Activated CD8-positive, alpha-beta T cell treated with anti-CD3 and anti-CD28 coated beads, Interleukin-2, amount 10 ng/mL, durations not matched to agents 7 days and 5 days (primary cell): ENCODE measurements at regions not wholly inside any gene's neighbourhood (a gene's known extent, or its start where the extent isn't known, plus 50 kb on each side); places are given as distances from the start of the nearest gene placed in this dataset.

Experiments used
- ATAC-seq: fragments of 150-1000 bp; cut with Tn5 transposase; one replicate; pipeline ENCODE4 v1.10.0; 2021; ENCODE audit warnings: moderate library complexity
- CTCF ChIA-PET: fragments of 350-600 bp; sonication (Branson Sonifier 250); formaldehyde crosslinking; loops from one replicate; lab custom pipeline; 2021; ENCODE audit warnings: antibody characterized with exemption; lab: Charles Lee
- POLR2A ChIA-PET: fragments of 350-600 bp; sonication (Branson Sonifier 250); formaldehyde crosslinking; loops from one replicate; lab custom pipeline; 2021; ENCODE audit warnings: antibody characterized with exemption; lab: Charles Lee
- DNase-seq: peaks from one replicate; pipeline ENCODE4 v3.0.0-alpha.2; 2020
- H3K27ac Mint-ChIP-seq: one replicate; pipeline ENCODE4 v1.8.0; 2021; ENCODE audit warnings: mild to moderate bottlenecking, mixed read lengths
- H3K27me3 Mint-ChIP-seq: one replicate; pipeline ENCODE4 v1.8.0; 2021; ENCODE audit warnings: low read depth, mixed read lengths
- H3K36me3 Mint-ChIP-seq: one replicate; pipeline ENCODE4 v1.8.0; 2021; ENCODE audit warnings: low read depth, mixed read lengths
- H3K4me1 Mint-ChIP-seq: one replicate; pipeline ENCODE4 v1.8.0; 2021; ENCODE audit warnings: low read depth, mixed read lengths
- H3K4me3 Mint-ChIP-seq: one replicate; pipeline ENCODE4 v1.8.0; 2021; ENCODE audit warnings: mild to moderate bottlenecking, mixed read lengths
- H3K9me3 Mint-ChIP-seq: one replicate; pipeline ENCODE4 v1.8.0; 2022; ENCODE audit warnings: mixed read lengths; ENCODE audit not compliant: insufficient read depth

GRCh38 chr5:161167016-161167767 lies 315.2 kb upstream of the ATP10B start:
- Mint-ChIP-seq H3K36me3 (no peaks in the 10 kb centered on the region), H3K27me3 (no peaks in the 10 kb centered on the region), H3K27ac (no peak overlapping the region), H3K4me3 (no peak overlapping the region), H3K4me1 (no peaks in the 10 kb centered on the region), H3K9me3 (peaks cover 3% of the 10 kb centered on the region)
- DNase-seq: no peak
- ChIA-PET CTCF (no interaction called here), POLR2A (no interaction called here)
- ATAC-seq: no peak

- no peaks in the 10 kb centered on the region for H3K36me3 Mint-ChIP-seq
- H3K27ac Mint-ChIP-seq: no peak overlapping the region
- ATAC-seq (no peak), DNase-seq (no peak)
- peaks cover 3% of the 10 kb centered on the region for H3K9me3 Mint-ChIP-seq
- no peaks in the 10 kb centered on the region for H3K27me3 Mint-ChIP-seq
- CTCF ChIA-PET: no interaction called here
- no peak overlapping the region for H3K4me3 Mint-ChIP-seq
- H3K4me1 Mint-ChIP-seq: no peaks in the 10 kb centered on the region
- POLR2A ChIA-PET: no interaction called here
Observed at GRCh38 chr5:161165998-161166660, 314.1 kb upstream of the ATP10B start.

DNA sequence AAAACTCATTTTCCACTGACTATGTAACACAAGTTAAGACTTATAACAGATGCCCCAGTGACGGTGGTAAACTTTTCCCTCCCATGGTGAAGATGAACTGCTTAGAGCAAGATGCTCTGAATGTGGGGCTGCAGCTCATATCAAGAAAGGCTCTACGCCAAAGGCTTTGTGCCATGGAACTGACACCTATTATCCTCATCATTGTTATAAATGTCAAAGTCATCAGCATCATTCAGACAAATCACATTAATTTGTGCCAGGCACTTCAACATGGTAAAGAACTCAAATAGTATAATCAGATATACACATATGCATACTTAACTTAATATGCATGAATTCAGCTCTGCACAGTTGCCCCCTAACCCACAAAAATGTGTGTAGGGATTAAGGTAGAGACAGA lies 305.9 kb upstream of the ATP10B start:
- CTCF ChIA-PET: no interaction called here
- no peaks in the 10 kb centered on the region for H3K9me3 Mint-ChIP-seq
- DNase-seq: no peak
- H3K4me1 Mint-ChIP-seq: no peaks in the 10 kb centered on the region
- no peak overlapping the region for H3K27ac Mint-ChIP-seq
- H3K36me3 Mint-ChIP-seq: no peaks in the 10 kb centered on the region
- H3K4me3 Mint-ChIP-seq: no peak overlapping the region
- no peaks in the 10 kb centered on the region for H3K27me3 Mint-ChIP-seq
- ATAC-seq: no peak
- POLR2A ChIA-PET: no interaction called here

DNA sequence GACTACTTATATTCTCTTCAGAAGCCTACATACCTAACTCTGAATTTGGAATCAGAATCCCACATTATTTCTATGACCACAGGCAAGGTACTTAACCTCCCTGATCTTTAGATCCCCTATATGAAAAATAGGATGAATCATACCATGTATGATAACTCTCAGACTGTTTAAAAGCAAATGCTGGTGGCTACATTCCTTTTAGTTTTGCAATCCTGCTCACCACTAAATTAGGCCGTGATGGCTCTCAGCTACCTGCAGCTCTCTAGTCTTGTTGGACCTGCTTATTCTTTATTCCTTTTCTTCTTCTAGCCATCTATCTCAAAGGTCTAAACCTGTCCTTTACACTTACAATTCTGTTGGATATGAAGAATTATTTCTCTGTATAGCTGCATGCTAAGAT lies 303.4 kb upstream of the ATP10B start:
- no peaks in the 10 kb centered on the region for H3K9me3 Mint-ChIP-seq
- H3K27me3 Mint-ChIP-seq: no peaks in the 10 kb centered on the region
- H3K27ac Mint-ChIP-seq: no peak overlapping the region
- ChIA-PET CTCF (no interaction called here), POLR2A (no interaction called here)
- ATAC-seq (no peak), DNase-seq (no peak)
- no peaks in the 10 kb centered on the region for H3K36me3 Mint-ChIP-seq
- H3K4me3 Mint-ChIP-seq: no peak overlapping the region
- H3K4me1 Mint-ChIP-seq: no peaks in the 10 kb centered on the region

GRCh38 chr5:161152415-161152940 lies 300.5 kb upstream of the ATP10B start:
- ATAC-seq (no peak), DNase-seq (no peak)
- no peaks in the 10 kb centered on the region for H3K27me3 Mint-ChIP-seq
- no peak overlapping the region for H3K27ac Mint-ChIP-seq
- H3K36me3 Mint-ChIP-seq: no peaks in the 10 kb centered on the region
- POLR2A ChIA-PET: no interaction called here
- no peaks in the 10 kb centered on the region for H3K4me1 Mint-ChIP-seq
- no peak overlapping the region for H3K4me3 Mint-ChIP-seq
- H3K9me3 Mint-ChIP-seq: no peaks in the 10 kb centered on the region
- CTCF ChIA-PET: no interaction called here

GRCh38 chr5:161150441-161150988 lies 298.5 kb upstream of the ATP10B start:
- no peak overlapping the region for H3K27ac Mint-ChIP-seq
- H3K4me1 Mint-ChIP-seq: no peaks in the 10 kb centered on the region
- no peaks in the 10 kb centered on the region for H3K9me3 Mint-ChIP-seq
- no peak overlapping the region for H3K4me3 Mint-ChIP-seq
- ChIA-PET POLR2A (no interaction called here), CTCF (no interaction called here)
- no peaks in the 10 kb centered on the region for H3K36me3 Mint-ChIP-seq
- ATAC-seq (no peak), DNase-seq (no peak)
- no peaks in the 10 kb centered on the region for H3K27me3 Mint-ChIP-seq

GRCh38 chr5:161149078-161149477 lies 297.1 kb upstream of the ATP10B start:
- Mint-ChIP-seq H3K27ac (no peak overlapping the region), H3K4me3 (no peak overlapping the region), H3K27me3 (no peaks in the 10 kb centered on the region), H3K4me1 (no peaks in the 10 kb centered on the region), H3K9me3 (no peaks in the 10 kb centered on the region), H3K36me3 (no peaks in the 10 kb centered on the region)
- CTCF ChIA-PET: no interaction called here
- ATAC-seq: no peak
- POLR2A ChIA-PET: no interaction called here
- DNase-seq: no peak

- Mint-ChIP-seq H3K36me3 (no peaks in the 10 kb centered on the region), H3K27me3 (no peaks in the 10 kb centered on the region), H3K4me3 (no peak overlapping the region), H3K4me1 (no peaks in the 10 kb centered on the region), H3K9me3 (no peaks in the 10 kb centered on the region), H3K27ac (no peak overlapping the region)
- POLR2A ChIA-PET: no interaction called here
- ATAC-seq (no peak), DNase-seq (no peak)
- CTCF ChIA-PET: no interaction called here
Observed at GRCh38 chr5:161138751-161139455, 286.9 kb upstream of the ATP10B start.

- CTCF ChIA-PET: no interaction called here
Observed at GRCh38 chr5:161134956-161135355, 282.9 kb upstream of the ATP10B start.

DNA sequence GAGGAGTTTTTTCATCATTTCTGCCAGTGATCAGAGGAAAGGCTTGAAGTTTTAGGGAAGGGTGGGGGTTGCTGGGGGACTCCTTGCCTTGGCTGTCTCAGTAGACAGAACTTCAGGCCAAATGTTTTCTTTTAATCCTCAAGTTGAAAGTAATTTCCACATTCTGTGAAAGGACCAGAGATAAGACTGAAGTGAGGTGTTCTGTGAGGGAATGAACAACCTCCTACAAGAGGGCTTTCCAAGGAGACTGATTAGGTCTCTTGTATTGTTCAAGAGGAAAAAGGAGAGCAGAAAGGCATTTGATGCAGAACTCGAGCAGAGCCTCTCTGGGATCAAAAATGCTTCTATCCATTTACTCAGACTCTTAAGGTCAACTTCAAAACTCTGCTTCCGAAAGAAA lies 282.1 kb upstream of the ATP10B start:
- DNase-seq (no peak), ATAC-seq (no peak)
- no peaks in the 10 kb centered on the region for H3K9me3 Mint-ChIP-seq
- no peaks in the 10 kb centered on the region for H3K36me3 Mint-ChIP-seq
- no peaks in the 10 kb centered on the region for H3K4me1 Mint-ChIP-seq
- H3K4me3 Mint-ChIP-seq: no peak overlapping the region
- no peaks in the 10 kb centered on the region for H3K27me3 Mint-ChIP-seq
- ChIA-PET POLR2A (no interaction called here), CTCF (interaction anchor here (0.7 kb wide), 1 partner anchor 538 kb away, joined by 3 read pairs; no protein-coding TSS in a partner anchor)
- no peak overlapping the region for H3K27ac Mint-ChIP-seq

More at GRCh38 chr5:161134956-161135355, 282.9 kb upstream of the ATP10B start:
- POLR2A ChIA-PET: no interaction called here
- no peak overlapping the region for H3K4me3 Mint-ChIP-seq
- no peak overlapping the region for H3K27ac Mint-ChIP-seq
- H3K27me3 Mint-ChIP-seq: no peaks in the 10 kb centered on the region
- no peaks in the 10 kb centered on the region for H3K9me3 Mint-ChIP-seq
- H3K36me3 Mint-ChIP-seq: no peaks in the 10 kb centered on the region
- no peak for DNase-seq
- no peaks in the 10 kb centered on the region for H3K4me1 Mint-ChIP-seq
- no peak for ATAC-seq

DNA sequence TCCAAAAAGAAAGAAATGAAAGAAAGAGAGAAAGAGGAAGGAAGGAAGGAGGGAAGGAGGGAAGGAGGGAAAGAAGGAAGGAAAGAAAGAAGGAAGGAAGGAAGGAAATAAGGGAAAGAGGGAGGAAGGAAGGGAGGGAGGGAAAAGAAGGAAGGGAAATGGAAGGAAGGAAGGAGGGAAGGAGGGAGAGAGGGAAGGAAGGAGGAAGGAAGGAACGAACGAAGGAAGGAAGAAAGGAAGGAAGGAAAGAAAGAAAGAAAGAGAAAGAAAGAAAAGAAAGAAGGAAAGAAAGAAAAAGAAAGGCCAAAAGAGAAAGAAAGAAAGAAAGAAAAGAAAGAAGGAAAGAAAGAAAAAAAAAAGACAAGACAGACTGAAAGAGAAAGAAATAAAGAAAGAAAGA lies 263.9 kb upstream of the ATP10B start:
- POLR2A ChIA-PET: no interaction called here
- Mint-ChIP-seq H3K9me3 (no peaks in the 10 kb centered on the region), H3K36me3 (no peaks in the 10 kb centered on the region), H3K27me3 (no peaks in the 10 kb centered on the region), H3K27ac (no peak overlapping the region), H3K4me3 (no peak overlapping the region), H3K4me1 (no peaks in the 10 kb centered on the region)
- DNase-seq: no peak
- ATAC-seq: no peak
- CTCF ChIA-PET: no interaction called here

- Mint-ChIP-seq H3K27ac (no peak overlapping the region), H3K4me3 (no peak overlapping the region), H3K36me3 (no peaks in the 10 kb centered on the region), H3K9me3 (no peaks in the 10 kb centered on the region), H3K27me3 (no peaks in the 10 kb centered on the region), H3K4me1 (no peaks in the 10 kb centered on the region)
- ATAC-seq (no peak), DNase-seq (no peak)
- POLR2A ChIA-PET: no interaction called here
- CTCF ChIA-PET: no interaction called here
Observed at GRCh38 chr5:161112371-161112770, 260.4 kb upstream of the ATP10B start.
